HepG2 (cell line): ENCODE measurements at regions not wholly inside any gene's neighbourhood (a gene's known extent, or its start where the extent isn't known, plus 50 kb on each side); places are given as distances from the start of the nearest gene placed in this dataset.

ENCODE experiments used
- ATAC-seq: fragments of 200-7000 bp; cut with Tn5 transposase; 3 replicates; pipeline ENCODE4 v1.9.1; 2020; ENCODE audit warnings: mild to moderate bottlenecking, moderate library complexity
- BruUV-seq: library from RNA; stranded (reverse); fragments of 400-500 nt; replicated peaks from 2 replicates; lab custom pipeline; 2021; lab: Mats Ljungman, UMichigan
- CTCF ChIA-PET: fragments of 300-600 bp; formaldehyde crosslinking; extraction: SDS; loops from one replicate; lab custom pipeline; 2021; ENCODE audit warnings: low total read pairs, inconsistent platforms, low intra/inter-chr PET ratio; lab: Yijun Ruan, JAX
- POLR2A ChIA-PET: fragments of 350-600 bp; sonication (Branson Sonifier 250); formaldehyde crosslinking; loops from one replicate; lab custom pipeline; 2020; ENCODE audit warnings: antibody characterized with exemption, inconsistent platforms; lab: Yijun Ruan, JAX
- DNase-seq: peaks from one replicate; pipeline ENCODE4 v3.0.0-alpha.2; 2015; ENCODE audit warnings: low spot score
- FAIRE-seq: peaks from 3 replicates; lab custom pipeline; 2011; peaks lifted over from hg19 to GRCh38; lab: Jason Lieb, UNC
- H2AFZ ChIP-seq: one replicate; pipeline ENCODE4 v1.6.1; 2011; ENCODE audit warnings: low read length, inconsistent platforms
- H3K27ac ChIP-seq: fragments of 300-600 bp; 3 replicates; pipeline ENCODE4 v1.8.0; 2011; ENCODE audit warnings: mixed run types, mild to moderate bottlenecking, mixed read lengths, low read length, inconsistent platforms; ENCODE audit not compliant: insufficient read depth; ENCODE audit errors: extremely low read length
- H3K27me3 ChIP-seq, 2 experiments: fragments of 200-600 bp in 1 of 2; 2 replicates in 1 of 2; 3 replicates in 1 of 2; pipeline versions ENCODE4 v1.6.0 to v1.8.0; 2011; ENCODE audit warnings: low read length in 2 of 2, mild to moderate bottlenecking in 2 of 2, moderate library complexity in 2 of 2, inconsistent platforms in 1 of 2; ENCODE audit not compliant: insufficient read depth in 2 of 2, control insufficient read depth in 1 of 2
- H3K36me3 ChIP-seq, 2 experiments: fragments of 200-600 bp in 1 of 2; replicated peaks in 1 of 2; 2 replicates in 1 of 2; 3 replicates in 1 of 2; pipeline versions ENCODE4 v1.5.1 to v1.8.0; 2011; ENCODE audit warnings: low read length in 2 of 2, inconsistent platforms in 1 of 2; ENCODE audit not compliant: insufficient read depth in 2 of 2, control insufficient read depth in 1 of 2
- H3K4me1 ChIP-seq: 2 replicates; pipeline ENCODE4 v1.5.1; 2012; ENCODE audit warnings: low read length, inconsistent platforms; ENCODE audit not compliant: insufficient read depth
- H3K4me2 ChIP-seq: 2 replicates; pipeline ENCODE4 v1.6.0; 2011; ENCODE audit warnings: low read depth, low read length, inconsistent platforms
- H3K4me3 ChIP-seq, 3 experiments: fragments of 200-600 bp in 1 of 3; sonication (generic), shearing (Covaris generic) in 1 of 3; replicated peaks in 1 of 3; 2 replicates each; pipeline ENCODE4 v1.5.1; 2011 to 2016; ENCODE audit warnings: low read length in 3 of 3, inconsistent platforms in 2 of 3, low read depth in 2 of 3, mild to moderate bottlenecking in 2 of 3, control low read depth in 1 of 3, mixed read lengths in 1 of 3; ENCODE audit not compliant: insufficient read depth in 1 of 3
- H3K79me2 ChIP-seq: one replicate; pipeline ENCODE4 v1.6.1; 2011; ENCODE audit warnings: low read length, inconsistent platforms; ENCODE audit not compliant: insufficient read depth
- H3K9ac ChIP-seq: 2 replicates; pipeline ENCODE4 v1.6.0; 2011; ENCODE audit warnings: mild to moderate bottlenecking, low read depth, low read length, inconsistent platforms; ENCODE audit not compliant: insufficient read depth
- H3K9me3 ChIP-seq: 2 replicates; pipeline ENCODE4 v1.5.1; 2012; ENCODE audit warnings: mild to moderate bottlenecking, low read length
- H4K20me1 ChIP-seq: 2 replicates; pipeline ENCODE4 v1.6.0; 2011; ENCODE audit warnings: inconsistent platforms, mild to moderate bottlenecking, low read length, moderate library complexity; ENCODE audit not compliant: insufficient read depth
- ATF7-NPFF ChIP-seq: sonication (generic); formaldehyde crosslinking; IDR thresholded peaks from 2 replicates; pipeline ENCODE4 v1.8.1; 2023; ENCODE audit warnings: mild to moderate bottlenecking, low read depth, missing genetic modification reagents, moderate library complexity
- HOXD1 ChIP-seq: sonication (generic); formaldehyde crosslinking; IDR thresholded peaks from 2 replicates; pipeline ENCODE4 v1.5.0; 2020; ENCODE audit warnings: missing genetic modification reagents
- IRF1 ChIP-seq: sonication (generic); formaldehyde crosslinking; IDR thresholded peaks from 2 replicates; pipeline ENCODE4 v1.4.0; 2020; ENCODE audit warnings: low read depth, mild to moderate bottlenecking, missing genetic modification reagents
- MAFF ChIP-seq: IDR thresholded peaks from 2 replicates; pipeline ENCODE4 v1.6.1; 2011; ENCODE audit warnings: low read depth, low read length, improper control_type of control experiment
- MAFK ChIP-seq, 2 experiments: IDR thresholded peaks in 1 of 2; conservative IDR thresholded peaks in 1 of 2; 2 replicates each; pipeline ENCODE4 v1.6.1; 2011; ENCODE audit warnings: improper control_type of control experiment in 2 of 2, low read length in 2 of 2
- RBFOX2 ChIP-seq: fragments of 200-400 bp; formaldehyde crosslinking; IDR thresholded peaks from 2 replicates; pipeline ENCODE4 v1.6.1; 2017; ENCODE audit warnings: low read depth, mild to moderate bottlenecking, low read length
- THYN1 ChIP-seq: sonication (generic); formaldehyde crosslinking; IDR thresholded peaks from 2 replicates; pipeline ENCODE4 v1.8.1; 2023; ENCODE audit warnings: low read depth, mild to moderate bottlenecking, moderate library complexity, missing genetic modification reagents, borderline replicate concordance
- ZNF24 ChIP-seq: fragments of 450-650 bp; IDR thresholded peaks from 2 replicates; pipeline ENCODE4 v1.6.1; 2017; ENCODE audit warnings: antibody characterized with exemption, mild to moderate bottlenecking
- ZNF253 ChIP-seq: sonication (generic); formaldehyde crosslinking; IDR thresholded peaks from 2 replicates; pipeline ENCODE4 v1.8.0; 2022; ENCODE audit warnings: mild to moderate bottlenecking, missing genetic modification reagents, borderline replicate concordance
- ZNF275 ChIP-seq: sonication (generic); formaldehyde crosslinking; IDR thresholded peaks from 2 replicates; pipeline ENCODE4 v1.8.0; 2022; ENCODE audit warnings: missing genetic modification reagents, mild to moderate bottlenecking, inconsistent platforms, borderline replicate concordance
- ZNF747 ChIP-seq: sonication (generic); formaldehyde crosslinking; IDR thresholded peaks from 2 replicates; pipeline ENCODE4 v1.8.1; 2023; ENCODE audit warnings: missing genetic modification reagents, mild to moderate bottlenecking, borderline replicate concordance
- WGBS: methylation state at CpG from one replicate; pipeline ENCODE4 v1.1.6; 2017; ENCODE audit warnings: low lambda C conversion rate; 5-methylcytosine and 5-hydroxymethylcytosine counted together
- in situ Hi-C: cut with HindIII; loops from 2 replicates; pipeline ENCODE4 v1.10.0; 2017; ENCODE audit warnings: low pct_unique_long_range_greater_than_20kb; ENCODE audit not compliant: extremely low pct_ligation_motif_present
- intact Hi-C: fragments of 100-400 bp; cut with micrococcal nuclease; formaldehyde crosslinking; loops from one replicate; pipeline ENCODE4 v1.10.0; 2022; ENCODE audit not compliant: unreplicated experiment

- intact Hi-C loops: no loop called here
Measured at GRCh38 chr13:55190996-55191395, 1949.7 kb upstream of the PRR20A start.

More at GRCh38 chr13:55190996-55191395, 1949.7 kb upstream of the PRR20A start:
- CTCF ChIA-PET: no interaction called here
- no peaks in the 10 kb centered on the region for H3K27me3 ChIP-seq
- H3K27ac ChIP-seq: no peak overlapping the region
- no peaks in the 10 kb centered on the region for H3K36me3 ChIP-seq
- in situ Hi-C loops: no loop called here
- ATAC-seq (no peak), DNase-seq (no peak), FAIRE-seq (no peak)
- H4K20me1 ChIP-seq: no peaks in the 10 kb centered on the region
- no peak overlapping the region for H3K9ac ChIP-seq
- H3K4me1 ChIP-seq: no peaks in the 10 kb centered on the region
- POLR2A ChIA-PET: no interaction called here
- 0% methylated on average over 2 of the region's 2 CpGs for WGBS
- H2AFZ ChIP-seq: no peak overlapping the region
- H3K4me3 ChIP-seq: no peak overlapping the region
- H3K4me2 ChIP-seq: no peak overlapping the region
- H3K79me2 ChIP-seq: no peaks in the 10 kb centered on the region
- H3K9me3 ChIP-seq: peaks cover 45% of the 10 kb centered on the region
- no TSS peak for BruUV-seq
- TF ChIP-seq HOXD1 (CRISPR knock-in tag): no peak
- TF ChIP-seq ZNF24: no peak
- peak; percentile 58 for TF ChIP-seq MAFF
- TF ChIP-seq RBFOX2: no peak
- no peak for TF ChIP-seq ATF7-NPFF (CRISPR knock-in tag)
- no peak for TF ChIP-seq THYN1 (CRISPR knock-in tag)
- TF ChIP-seq ZNF747 (CRISPR knock-in tag): no peak
- TF ChIP-seq MAFK (conservative IDR thresholded peaks at IDR 0.05 in 1 of 2, IDR thresholded peaks at IDR 0.05 in 1 of 2; ENCODE audit: low read length in 2 of 2): peak; percentile 45 to 72
- no peak for TF ChIP-seq ZNF275 (CRISPR knock-in tag)
- TF ChIP-seq IRF1 (CRISPR knock-in tag): no peak
- no peak for TF ChIP-seq ZNF253 (CRISPR knock-in tag)
